ENCODE measurements at regions not wholly inside any gene's neighbourhood (a gene's known extent, or its start where the extent isn't known, plus 50 kb on each side); places are given as distances from the start of the nearest gene placed in this dataset.

DNA sequence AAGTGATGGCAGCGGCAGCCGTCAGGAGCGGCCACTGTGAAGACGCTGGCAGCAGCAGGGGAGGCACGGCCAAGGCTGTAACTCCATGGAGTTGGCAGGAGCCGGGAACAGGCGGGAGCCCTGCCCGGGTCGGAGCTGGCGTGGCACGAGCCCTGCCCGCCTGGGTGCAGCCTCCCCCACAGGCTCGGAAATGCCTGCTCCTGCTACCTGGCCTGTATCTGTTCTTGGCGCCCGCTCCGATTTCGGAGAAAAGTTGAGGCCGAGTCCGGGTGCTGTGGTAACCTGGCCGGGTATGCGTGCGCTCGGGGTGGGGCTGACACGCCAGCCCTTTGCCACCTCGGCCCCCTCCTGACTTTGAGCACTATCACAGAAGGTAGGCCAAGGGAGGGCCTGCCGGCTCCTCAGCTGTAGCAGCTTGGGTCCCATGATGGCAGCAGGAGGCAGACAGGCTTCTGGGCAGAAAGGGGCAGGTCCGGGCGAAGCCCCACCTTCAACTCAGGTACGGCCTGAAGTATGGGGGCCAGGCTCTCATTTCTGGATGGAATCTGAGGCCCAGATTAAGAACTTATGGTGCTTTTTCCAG is 51.2 kb upstream of the SHISA3 start:
- Histone ChIP-seq H3K79me2 (ENCODE audit: control insufficient read depth, insufficient read depth, low read length) (no peaks in the 10 kb centered on the region), H3K4me2 (ENCODE audit: insufficient read depth, low read length) (no peak overlapping the region), H3K9ac (replicated peaks; ENCODE audit: extremely low read depth, insufficient read depth, low read length) (no peak overlapping the region), H3K9me1 (replicated peaks; ENCODE audit: control insufficient read depth, extremely low read depth, insufficient read depth, low read length) (no peaks in the 10 kb centered on the region), H3K4me1 (ENCODE audit: control insufficient read depth, extremely low read depth, insufficient read depth, low read length) (peaks cover 5% of the 10 kb centered on the region), H3K27ac (ENCODE audit: insufficient read depth, low read depth, low read length) (no peak overlapping the region), H3K4me3 (replicated peaks in 1 of 3; ENCODE audit: insufficient read depth in 1 of 3, low read depth in 1 of 3, low read length in 3 of 3) (no peak overlapping the region), H2AFZ (ENCODE audit: low read depth, low read length) (no peak overlapping the region), H4K20me1 (replicated peaks; ENCODE audit: control insufficient read depth, extremely low read depth, insufficient read depth, low read length) (no peaks in the 10 kb centered on the region), H3K9me3 (replicated peaks; ENCODE audit: control insufficient read depth, insufficient read depth, low read length) (no peaks in the 10 kb centered on the region), H3K27me3 (ENCODE audit: control insufficient read depth in 2 of 2, insufficient read depth in 2 of 2, low read length in 2 of 2) (no peaks in the 10 kb centered on the region), H3K36me3 (ENCODE audit: control insufficient read depth in 2 of 2, extremely low read depth in 1 of 2, insufficient read depth in 2 of 2, low read length in 2 of 2) (no peaks in the 10 kb centered on the region)
- CTCF ChIA-PET, result interaction anchor here (1.3 to 1.5 kb wide), 2 partner anchors 25 kb away, joined by 6 read pairs; no protein-coding TSS in a partner anchor
- no peak for DNase-seq (ENCODE audit: low read depth, low spot score)
- dilution Hi-C loops (cut with MboI; ENCODE audit: extremely low pct_ligation_motif_present, low sequenced_read_pairs) (no loop called here), intact Hi-C loops (cut with micrococcal nuclease) (no loop called here)
- BruUV-seq (replicated peaks), result no TSS peak
- no peak for FAIRE-seq
- TF ChIP-seq JUN (IDR thresholded peaks at IDR 0.05; ENCODE audit: borderline replicate concordance, insufficient read depth, insufficient read length, low read depth) (no peak), POLR2A (IDR thresholded peaks at IDR 0.05; ENCODE audit: low read depth, low read length) (no peak), MYC (IDR thresholded peaks at IDR 0.05; ENCODE audit: low read depth, low read length) (no peak), GATA2 (IDR thresholded peaks at IDR 0.05; ENCODE audit: insufficient read depth, insufficient read length, low read depth, low read length) (no peak), POLR2AphosphoS5 (IDR thresholded peaks at IDR 0.05; ENCODE audit: insufficient read depth, low read depth, low read length) (no peak), EZH2 (IDR thresholded peaks at IDR 0.05; ENCODE audit: borderline replicate concordance, low read depth, low read length, severe bottlenecking) (no peak), FOS (IDR thresholded peaks at IDR 0.05; ENCODE audit: borderline replicate concordance, insufficient read depth, low read length) (no peak), MAX (IDR thresholded peaks at IDR 0.05; ENCODE audit: insufficient read depth, insufficient read length) (no peak)
- TF ChIP-seq, protein P1, sequence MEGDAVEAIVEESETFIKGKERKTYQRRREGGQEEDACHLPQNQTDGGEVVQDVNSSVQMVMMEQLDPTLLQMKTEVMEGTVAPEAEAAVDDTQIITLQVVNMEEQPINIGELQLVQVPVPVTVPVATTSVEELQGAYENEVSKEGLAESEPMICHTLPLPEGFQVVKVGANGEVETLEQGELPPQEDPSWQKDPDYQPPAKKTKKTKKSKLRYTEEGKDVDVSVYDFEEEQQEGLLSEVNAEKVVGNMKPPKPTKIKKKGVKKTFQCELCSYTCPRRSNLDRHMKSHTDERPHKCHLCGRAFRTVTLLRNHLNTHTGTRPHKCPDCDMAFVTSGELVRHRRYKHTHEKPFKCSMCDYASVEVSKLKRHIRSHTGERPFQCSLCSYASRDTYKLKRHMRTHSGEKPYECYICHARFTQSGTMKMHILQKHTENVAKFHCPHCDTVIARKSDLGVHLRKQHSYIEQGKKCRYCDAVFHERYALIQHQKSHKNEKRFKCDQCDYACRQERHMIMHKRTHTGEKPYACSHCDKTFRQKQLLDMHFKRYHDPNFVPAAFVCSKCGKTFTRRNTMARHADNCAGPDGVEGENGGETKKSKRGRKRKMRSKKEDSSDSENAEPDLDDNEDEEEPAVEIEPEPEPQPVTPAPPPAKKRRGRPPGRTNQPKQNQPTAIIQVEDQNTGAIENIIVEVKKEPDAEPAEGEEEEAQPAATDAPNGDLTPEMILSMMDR (IDR thresholded peaks at IDR 0.05; ENCODE audit: extremely low read depth in 1 of 2, insufficient read depth in 1 of 2, low read depth in 1 of 2, low read length in 2 of 2), result no peak
- POLR2A ChIA-PET, result no interaction called here

Data from endothelial cell of umbilical vein (primary cell).